ENCODE measurements at regions not wholly inside any gene's neighbourhood (a gene's known extent, or its start where the extent isn't known, plus 50 kb on each side); places are given as distances from the start of the nearest gene placed in this dataset.

DNA sequence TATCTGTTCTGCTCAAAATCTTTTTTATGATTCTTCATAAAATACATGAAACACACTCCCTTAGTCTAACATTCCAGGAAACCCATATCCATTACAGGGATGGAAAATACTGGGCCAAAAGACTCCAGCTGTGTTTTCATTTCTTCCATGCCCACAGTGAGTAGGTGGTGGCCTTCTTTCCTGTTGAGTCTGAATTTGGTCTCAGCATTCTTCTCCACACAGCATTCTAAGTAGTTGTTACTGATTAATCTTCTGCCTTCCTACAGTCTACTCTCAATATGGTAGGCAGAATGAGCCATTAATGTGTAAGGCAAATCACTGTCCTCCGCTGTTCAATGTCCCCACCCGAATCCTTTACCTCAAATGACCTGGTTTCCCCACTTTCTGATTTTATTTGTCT lies 370.6 kb upstream of the RPS6KA3 start:
- TF ChIP-seq, protein P1, sequence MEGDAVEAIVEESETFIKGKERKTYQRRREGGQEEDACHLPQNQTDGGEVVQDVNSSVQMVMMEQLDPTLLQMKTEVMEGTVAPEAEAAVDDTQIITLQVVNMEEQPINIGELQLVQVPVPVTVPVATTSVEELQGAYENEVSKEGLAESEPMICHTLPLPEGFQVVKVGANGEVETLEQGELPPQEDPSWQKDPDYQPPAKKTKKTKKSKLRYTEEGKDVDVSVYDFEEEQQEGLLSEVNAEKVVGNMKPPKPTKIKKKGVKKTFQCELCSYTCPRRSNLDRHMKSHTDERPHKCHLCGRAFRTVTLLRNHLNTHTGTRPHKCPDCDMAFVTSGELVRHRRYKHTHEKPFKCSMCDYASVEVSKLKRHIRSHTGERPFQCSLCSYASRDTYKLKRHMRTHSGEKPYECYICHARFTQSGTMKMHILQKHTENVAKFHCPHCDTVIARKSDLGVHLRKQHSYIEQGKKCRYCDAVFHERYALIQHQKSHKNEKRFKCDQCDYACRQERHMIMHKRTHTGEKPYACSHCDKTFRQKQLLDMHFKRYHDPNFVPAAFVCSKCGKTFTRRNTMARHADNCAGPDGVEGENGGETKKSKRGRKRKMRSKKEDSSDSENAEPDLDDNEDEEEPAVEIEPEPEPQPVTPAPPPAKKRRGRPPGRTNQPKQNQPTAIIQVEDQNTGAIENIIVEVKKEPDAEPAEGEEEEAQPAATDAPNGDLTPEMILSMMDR (IDR thresholded peaks at IDR 0.05) = no peak
- TF ChIP-seq SP1 (CRISPR knock-in tag; conservative IDR thresholded peaks at IDR 0.05) (no peak), ZNF138 (CRISPR knock-in tag; conservative IDR thresholded peaks at IDR 0.05) (no peak), MYBL2 (CRISPR knock-in tag; IDR thresholded peaks at IDR 0.05) (no peak), ZBTB21 (CRISPR knock-in tag; IDR thresholded peaks at IDR 0.05; ENCODE audit: borderline replicate concordance) (no peak), GTF2I (CRISPR knock-in tag; conservative IDR thresholded peaks at IDR 0.05) (no peak), MAX (CRISPR knock-in tag; IDR thresholded peaks at IDR 0.05) (no peak)
- TF ChIP-seq, protein P2, sequence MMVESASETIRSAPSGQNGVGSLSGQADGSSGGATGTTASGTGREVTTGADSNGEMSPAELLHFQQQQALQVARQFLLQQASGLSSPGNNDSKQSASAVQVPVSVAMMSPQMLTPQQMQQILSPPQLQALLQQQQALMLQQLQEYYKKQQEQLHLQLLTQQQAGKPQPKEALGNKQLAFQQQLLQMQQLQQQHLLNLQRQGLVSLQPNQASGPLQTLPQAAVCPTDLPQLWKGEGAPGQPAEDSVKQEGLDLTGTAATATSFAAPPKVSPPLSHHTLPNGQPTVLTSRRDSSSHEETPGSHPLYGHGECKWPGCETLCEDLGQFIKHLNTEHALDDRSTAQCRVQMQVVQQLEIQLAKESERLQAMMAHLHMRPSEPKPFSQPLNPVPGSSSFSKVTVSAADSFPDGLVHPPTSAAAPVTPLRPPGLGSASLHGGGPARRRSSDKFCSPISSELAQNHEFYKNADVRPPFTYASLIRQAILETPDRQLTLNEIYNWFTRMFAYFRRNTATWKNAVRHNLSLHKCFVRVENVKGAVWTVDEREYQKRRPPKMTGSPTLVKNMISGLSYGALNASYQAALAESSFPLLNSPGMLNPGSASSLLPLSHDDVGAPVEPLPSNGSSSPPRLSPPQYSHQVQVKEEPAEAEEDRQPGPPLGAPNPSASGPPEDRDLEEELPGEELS (CRISPR knock-in tag; IDR thresholded peaks at IDR 0.05) = no peak

Measured in WTC11 (cell line).